Transverse colon (tissue), 3 donors: ENCODE measurements at regions not wholly inside any gene's neighbourhood (a gene's known extent, or its start where the extent isn't known, plus 50 kb on each side); places are given as distances from the start of the nearest gene placed in this dataset.

Source experiments
- POLR2A ChIP-seq: fragments of 450-650 bp; IDR thresholded peaks from one replicate; pipeline ENCODE4 v1.6.1; 2016; ENCODE audit warnings: antibody characterized with exemption, mild to moderate bottlenecking, moderate library complexity
- TF ChIP-seq, protein P1 (sequence below), 5 experiments: fragments of 200-600 bp in 3 of 5; fragments of 450-650 bp in 2 of 5; sonication (generic) in 3 of 5; IDR thresholded peaks; 1 replicate in 2 of 5; 2 replicates in 3 of 5; pipeline ENCODE4 v1.5.1; 2016 to 2017; ENCODE audit warnings: antibody characterized with exemption in 5 of 5, inconsistent platforms in 3 of 5, mild to moderate bottlenecking in 2 of 5, moderate library complexity in 1 of 5

DNA sequence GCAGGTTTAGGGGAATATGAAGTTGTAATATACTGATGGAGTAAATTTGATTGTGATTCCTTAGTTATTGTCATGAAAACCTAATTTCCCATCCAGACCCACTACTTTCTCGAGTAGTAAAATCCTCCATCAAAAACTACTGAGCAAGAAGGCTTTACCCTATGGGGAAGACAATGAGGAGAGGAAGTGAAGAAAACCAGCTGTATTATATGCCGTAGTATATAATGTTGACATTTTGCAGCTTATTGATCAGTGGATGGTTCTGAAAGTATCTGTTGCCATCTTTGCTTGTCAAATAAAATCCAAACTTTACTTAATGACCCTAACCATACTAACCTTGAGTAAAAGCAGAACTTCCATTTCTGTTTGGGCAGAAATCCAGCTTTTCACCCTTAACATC, 292.8 kb upstream of the RAG2 start:
- TF ChIP-seq POLR2A: no peak
- TF ChIP-seq, protein P1, sequence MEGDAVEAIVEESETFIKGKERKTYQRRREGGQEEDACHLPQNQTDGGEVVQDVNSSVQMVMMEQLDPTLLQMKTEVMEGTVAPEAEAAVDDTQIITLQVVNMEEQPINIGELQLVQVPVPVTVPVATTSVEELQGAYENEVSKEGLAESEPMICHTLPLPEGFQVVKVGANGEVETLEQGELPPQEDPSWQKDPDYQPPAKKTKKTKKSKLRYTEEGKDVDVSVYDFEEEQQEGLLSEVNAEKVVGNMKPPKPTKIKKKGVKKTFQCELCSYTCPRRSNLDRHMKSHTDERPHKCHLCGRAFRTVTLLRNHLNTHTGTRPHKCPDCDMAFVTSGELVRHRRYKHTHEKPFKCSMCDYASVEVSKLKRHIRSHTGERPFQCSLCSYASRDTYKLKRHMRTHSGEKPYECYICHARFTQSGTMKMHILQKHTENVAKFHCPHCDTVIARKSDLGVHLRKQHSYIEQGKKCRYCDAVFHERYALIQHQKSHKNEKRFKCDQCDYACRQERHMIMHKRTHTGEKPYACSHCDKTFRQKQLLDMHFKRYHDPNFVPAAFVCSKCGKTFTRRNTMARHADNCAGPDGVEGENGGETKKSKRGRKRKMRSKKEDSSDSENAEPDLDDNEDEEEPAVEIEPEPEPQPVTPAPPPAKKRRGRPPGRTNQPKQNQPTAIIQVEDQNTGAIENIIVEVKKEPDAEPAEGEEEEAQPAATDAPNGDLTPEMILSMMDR (IDR thresholded peaks at IDR 0.05): no peak
